Caco-2 (cell line): ENCODE measurements at regions not wholly inside any gene's neighbourhood (a gene's known extent, or its start where the extent isn't known, plus 50 kb on each side); places are given as distances from the start of the nearest gene placed in this dataset.

Experiments
- BruUV-seq: library from RNA; stranded (reverse); fragments of 400-500 nt; replicated peaks from 2 replicates; lab custom pipeline; 2021; lab: Mats Ljungman, UMichigan
- CTCF ChIA-PET: fragments of 300-600 bp; sonication (Branson Sonifier 250); formaldehyde crosslinking; loops from one replicate; lab custom pipeline; 2022; ENCODE audit warnings: antibody characterized with exemption; lab: Charles Lee
- POLR2A ChIA-PET: fragments of 300-600 bp; sonication (Branson Sonifier 250); formaldehyde crosslinking; loops from one replicate; lab custom pipeline; 2022; ENCODE audit warnings: antibody characterized with exemption; lab: Charles Lee
- DNase-seq, 2 experiments: peaks; one replicate each; pipeline versions ENCODE4 v3.0.0 to v3.0.0-alpha.2; 2020 to 2022
- H3K27me3 ChIP-seq: replicated peaks from 2 replicates; pipeline ENCODE4 v1.6.0; 2011; ENCODE audit warnings: low read length; ENCODE audit not compliant: control insufficient read depth, insufficient read depth
- H3K36me3 ChIP-seq: 2 replicates; pipeline ENCODE4 v1.5.1; 2011; ENCODE audit warnings: low read length; ENCODE audit not compliant: control insufficient read depth, insufficient read depth
- H3K4me1 ChIP-seq: fragments of 250-450 bp; sonication (Bioruptor Pico); 2 replicates; pipeline ENCODE4 v1.5.1; 2020; ENCODE audit warnings: mild to moderate bottlenecking
- H3K4me3 ChIP-seq: 2 replicates; pipeline ENCODE4 v1.5.1; 2011; ENCODE audit warnings: low read depth, mild to moderate bottlenecking, control low read depth, low read length
- H3K9me3 ChIP-seq: fragments of 250-450 bp; sonication (Bioruptor Pico); 2 replicates; pipeline ENCODE4 v1.5.1; 2020; ENCODE audit warnings: mild to moderate bottlenecking, moderate library complexity
- H3K27ac Mint-ChIP-seq: one replicate; pipeline ENCODE4 v1.8.0; 2022; ENCODE audit warnings: mixed read lengths; ENCODE audit not compliant: unreplicated experiment
- H3K27me3 Mint-ChIP-seq: one replicate; pipeline ENCODE4 v1.8.0; 2022; ENCODE audit warnings: mixed read lengths; ENCODE audit not compliant: insufficient read depth, unreplicated experiment
- H3K36me3 Mint-ChIP-seq: one replicate; pipeline ENCODE4 v1.8.0; 2022; ENCODE audit warnings: mild to moderate bottlenecking, mixed read lengths; ENCODE audit not compliant: insufficient read depth, unreplicated experiment
- H3K4me1 Mint-ChIP-seq: one replicate; pipeline ENCODE4 v1.8.0; 2022; ENCODE audit warnings: low read depth, mixed read lengths; ENCODE audit not compliant: unreplicated experiment
- H3K4me3 Mint-ChIP-seq: one replicate; pipeline ENCODE4 v1.8.0; 2022; ENCODE audit warnings: mild to moderate bottlenecking, moderate library complexity, mixed read lengths; ENCODE audit not compliant: unreplicated experiment
- H3K9me3 Mint-ChIP-seq: one replicate; pipeline ENCODE4 v1.8.0; 2022; ENCODE audit warnings: mixed read lengths; ENCODE audit not compliant: unreplicated experiment
- CTCF ChIP-seq, 2 experiments: fragments of 200-600 bp in 1 of 2; IDR thresholded peaks; 1 replicate in 1 of 2; 2 replicates in 1 of 2; pipeline versions ENCODE4 v1.5.1 to v1.8.0; 2011 to 2022; ENCODE audit warnings: antibody characterized with exemption in 1 of 2, control low read depth in 1 of 2, inconsistent platforms in 1 of 2, low read depth in 1 of 2, low read length in 1 of 2, mild to moderate bottlenecking in 1 of 2, moderate library complexity in 1 of 2; ENCODE audit not compliant: insufficient read depth in 1 of 2, severe bottlenecking in 1 of 2, unreplicated experiment in 1 of 2
- intact Hi-C: fragments of 100-400 bp; cut with micrococcal nuclease; formaldehyde crosslinking; loops from one replicate; pipeline ENCODE4 v1.10.0; 2022; ENCODE audit not compliant: unreplicated experiment

- Histone ChIP-seq H3K36me3 (no peaks in the 10 kb centered on the region), H3K4me3 (no peak overlapping the region), H3K9me3 (no peaks in the 10 kb centered on the region), H3K27me3 (no peaks in the 10 kb centered on the region), H3K4me1 (peaks cover 5% of the 10 kb centered on the region; the same call in 1 of the 2 replicates)
- no peak overlapping the region for H3K4me3 Mint-ChIP-seq
- H3K36me3 Mint-ChIP-seq: no peaks in the 10 kb centered on the region
- H3K27ac Mint-ChIP-seq: no peak overlapping the region
- no TSS peak for BruUV-seq
- POLR2A ChIA-PET: no interaction called here
- TF ChIP-seq CTCF (IDR thresholded peaks at IDR 0.05; ENCODE audit: insufficient read depth in 1 of 2, low read depth in 1 of 2, low read length in 1 of 2, severe bottlenecking in 1 of 2, unreplicated experiment in 1 of 2): no peak
- intact Hi-C loops: no loop called here
- peaks cover 19% of the 10 kb centered on the region for H3K9me3 Mint-ChIP-seq
- DNase-seq: no peak
- no peaks in the 10 kb centered on the region for H3K27me3 Mint-ChIP-seq
- CTCF ChIA-PET: no interaction called here
- H3K4me1 Mint-ChIP-seq: peaks cover 6% of the 10 kb centered on the region
Observed at GRCh38 chr5:67957374-67957773, 258.2 kb upstream of the PIK3R1 start.

DNA sequence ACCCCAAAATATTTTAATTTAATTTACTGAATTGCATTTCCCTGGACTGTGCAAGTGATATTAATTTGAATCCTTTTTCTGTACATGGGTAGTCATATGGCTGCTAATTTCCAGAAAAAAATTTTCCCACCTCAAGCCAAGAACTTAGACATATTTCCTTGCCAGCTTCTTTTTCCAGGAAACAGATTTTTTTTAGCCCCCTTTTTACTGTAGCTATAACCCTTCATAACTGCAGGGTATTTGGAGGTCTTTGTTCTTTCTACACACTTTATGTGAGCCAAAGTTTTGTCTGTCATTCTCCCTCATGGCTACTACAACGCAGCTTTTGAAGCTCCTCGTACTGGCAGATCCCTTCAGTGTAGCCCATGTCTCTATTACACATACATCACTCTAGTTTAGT lies 261.2 kb upstream of the PIK3R1 start:
- TF ChIP-seq CTCF (IDR thresholded peaks at IDR 0.05; ENCODE audit: insufficient read depth in 1 of 2, low read depth in 1 of 2, low read length in 1 of 2, severe bottlenecking in 1 of 2, unreplicated experiment in 1 of 2): no peak
- no peak for DNase-seq
- H3K4me3 Mint-ChIP-seq: no peak overlapping the region
- Histone ChIP-seq H3K9me3 (no peaks in the 10 kb centered on the region), H3K4me3 (no peak overlapping the region), H3K27me3 (no peaks in the 10 kb centered on the region), H3K36me3 (no peaks in the 10 kb centered on the region), H3K4me1 (no peaks in the 10 kb centered on the region)
- no TSS peak for BruUV-seq
- no peaks in the 10 kb centered on the region for H3K36me3 Mint-ChIP-seq
- peaks cover 19% of the 10 kb centered on the region for H3K9me3 Mint-ChIP-seq
- peaks cover 6% of the 10 kb centered on the region for H3K4me1 Mint-ChIP-seq
- no peak overlapping the region for H3K27ac Mint-ChIP-seq
- CTCF ChIA-PET: interaction anchor here (0.6 kb wide), 1 partner anchor 205 kb away, joined by 3 read pairs; no protein-coding TSS in a partner anchor
- intact Hi-C loops: no loop called here
- POLR2A ChIA-PET: no interaction called here
- H3K27me3 Mint-ChIP-seq: no peaks in the 10 kb centered on the region

GRCh38 chr5:67942421-67942820 lies 273.1 kb upstream of the PIK3R1 start:
- no TSS peak for BruUV-seq
- DNase-seq: no peak
- Histone ChIP-seq H3K36me3 (no peaks in the 10 kb centered on the region), H3K27me3 (no peaks in the 10 kb centered on the region), H3K4me3 (no peak overlapping the region), H3K4me1 (no peaks in the 10 kb centered on the region), H3K9me3 (no peaks in the 10 kb centered on the region)
- no peaks in the 10 kb centered on the region for H3K27me3 Mint-ChIP-seq
- no peak overlapping the region for H3K27ac Mint-ChIP-seq
- no peaks in the 10 kb centered on the region for H3K9me3 Mint-ChIP-seq
- no peaks in the 10 kb centered on the region for H3K4me1 Mint-ChIP-seq
- no peaks in the 10 kb centered on the region for H3K36me3 Mint-ChIP-seq
- no peak overlapping the region for H3K4me3 Mint-ChIP-seq
- POLR2A ChIA-PET: no interaction called here
- TF ChIP-seq CTCF (IDR thresholded peaks at IDR 0.05; ENCODE audit: insufficient read depth in 1 of 2, low read depth in 1 of 2, low read length in 1 of 2, severe bottlenecking in 1 of 2, unreplicated experiment in 1 of 2): no peak
- intact Hi-C loops: no loop called here
- CTCF ChIA-PET: no interaction called here
